Spleen (tissue), 7 donors: ENCODE measurements at regions not wholly inside any gene's neighbourhood (a gene's known extent, or its start where the extent isn't known, plus 50 kb on each side); places are given as distances from the start of the nearest gene placed in this dataset.

Experiments used
- POLR2A ChIP-seq, 3 donors: fragments of 450-650 bp; IDR thresholded peaks; one replicate each; pipeline ENCODE4 v1.5.1; 2017; ENCODE audit warnings: antibody characterized with exemption in 3 of 3, mild to moderate bottlenecking in 1 of 3
- POLR2AphosphoS5 ChIP-seq, 3 donors: sonication (generic); formaldehyde crosslinking; IDR thresholded peaks; one replicate each; pipeline ENCODE4 v1.5.1; 2017; ENCODE audit warnings: antibody characterized with exemption in 3 of 3
- TF ChIP-seq, protein P1 (sequence below), 11 experiments: fragments of 200-600 bp in 7 of 11; fragments of 450-650 bp in 4 of 11; sonication (generic) in 4 of 11; IDR thresholded peaks in 8 of 11; conservative IDR thresholded peaks in 3 of 11; 1 replicate in 7 of 11; 2 replicates in 4 of 11; pipeline versions ENCODE4 v1.4.0 to v1.8.0; 2016 to 2021; ENCODE audit warnings: antibody characterized with exemption in 11 of 11, inconsistent platforms in 4 of 11, mild to moderate bottlenecking in 1 of 11
- donor health status: DM: no; HTN: no; CAD: no; lungs with moderate emphysema.
- donor health status: DM: no; HTN: no; CAD: no.
- donor health status: DM: no; HTN: no; CAD: no.

DNA sequence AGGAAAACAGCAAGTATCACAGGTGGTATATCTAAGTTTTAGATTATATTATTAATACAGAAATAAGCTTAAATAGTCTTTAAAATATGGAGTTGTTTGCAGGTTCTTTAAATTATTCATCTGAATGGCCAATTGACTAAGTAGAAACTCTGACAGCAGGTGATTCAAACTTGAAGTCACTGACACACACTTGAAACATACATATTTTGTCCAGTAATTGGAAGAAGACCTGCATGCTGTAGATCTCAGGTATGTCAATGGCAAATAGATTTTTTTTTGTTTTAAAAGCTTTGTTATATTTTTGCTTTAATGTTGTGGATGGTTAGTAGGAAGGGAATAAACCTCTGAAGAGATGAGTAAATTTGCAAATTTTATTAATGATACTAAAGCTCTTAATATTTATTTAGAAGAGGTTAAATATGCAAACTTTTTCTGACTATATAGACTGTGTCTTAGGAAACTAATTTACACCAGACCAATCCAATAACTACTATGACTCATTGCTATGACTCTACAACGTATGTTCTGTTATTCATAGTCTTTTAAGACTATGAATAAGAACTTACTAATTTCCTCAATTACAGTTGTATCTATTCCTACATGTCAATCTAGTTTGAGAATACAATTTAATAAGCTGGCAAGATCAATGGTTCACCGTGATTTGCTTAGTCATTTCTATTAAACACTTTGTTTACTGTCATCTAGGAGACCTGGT, 53.9 kb upstream of the RORB start:
- TF ChIP-seq, protein P1, sequence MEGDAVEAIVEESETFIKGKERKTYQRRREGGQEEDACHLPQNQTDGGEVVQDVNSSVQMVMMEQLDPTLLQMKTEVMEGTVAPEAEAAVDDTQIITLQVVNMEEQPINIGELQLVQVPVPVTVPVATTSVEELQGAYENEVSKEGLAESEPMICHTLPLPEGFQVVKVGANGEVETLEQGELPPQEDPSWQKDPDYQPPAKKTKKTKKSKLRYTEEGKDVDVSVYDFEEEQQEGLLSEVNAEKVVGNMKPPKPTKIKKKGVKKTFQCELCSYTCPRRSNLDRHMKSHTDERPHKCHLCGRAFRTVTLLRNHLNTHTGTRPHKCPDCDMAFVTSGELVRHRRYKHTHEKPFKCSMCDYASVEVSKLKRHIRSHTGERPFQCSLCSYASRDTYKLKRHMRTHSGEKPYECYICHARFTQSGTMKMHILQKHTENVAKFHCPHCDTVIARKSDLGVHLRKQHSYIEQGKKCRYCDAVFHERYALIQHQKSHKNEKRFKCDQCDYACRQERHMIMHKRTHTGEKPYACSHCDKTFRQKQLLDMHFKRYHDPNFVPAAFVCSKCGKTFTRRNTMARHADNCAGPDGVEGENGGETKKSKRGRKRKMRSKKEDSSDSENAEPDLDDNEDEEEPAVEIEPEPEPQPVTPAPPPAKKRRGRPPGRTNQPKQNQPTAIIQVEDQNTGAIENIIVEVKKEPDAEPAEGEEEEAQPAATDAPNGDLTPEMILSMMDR (IDR thresholded peaks at IDR 0.05 in 8 of 11, conservative IDR thresholded peaks at IDR 0.05 in 3 of 11) = no peak
- no peak for TF ChIP-seq POLR2A (IDR thresholded peaks at IDR 0.05)
- TF ChIP-seq POLR2AphosphoS5 (IDR thresholded peaks at IDR 0.05) = no peak
